ENCODE measurements at regions not wholly inside any gene's neighbourhood (a gene's known extent, or its start where the extent isn't known, plus 50 kb on each side); places are given as distances from the start of the nearest gene placed in this dataset.

- TF ChIP-seq CTCF (IDR thresholded peaks at IDR 0.05; ENCODE audit: borderline replicate concordance, extremely low read depth, insufficient read depth), result no peak
- Histone ChIP-seq H3K4me3 (ENCODE audit: low read length in 3 of 3) (no peak overlapping the region), H3K27ac (ENCODE audit: low read depth in 2 of 2, low read length in 2 of 2) (no peak overlapping the region), H3K9me3 (ENCODE audit: control insufficient read depth in 2 of 3, insufficient read depth in 1 of 3, low read length in 3 of 3) (no peaks in the 10 kb centered on the region), H3K9ac (ENCODE audit: low read length in 3 of 3) (no peak overlapping the region), H3K27me3 (ENCODE audit: control insufficient read depth, insufficient read depth, low read length) (no peaks in the 10 kb centered on the region), H3K4me1 (ENCODE audit: control insufficient read depth in 2 of 3, insufficient read depth in 2 of 3, low read depth in 1 of 3, low read length in 3 of 3) (peaks cover 0 to 10% (median 0%) of the 10 kb centered on the region in 3 donors), H3K36me3 (ENCODE audit: control insufficient read depth in 2 of 3, insufficient read depth in 3 of 3, low read length in 3 of 3) (no peaks in the 10 kb centered on the region)
- FAIRE-seq (no peak), DNase-seq (no peak)
- intact Hi-C loops (cut with DNase I), result no loop called here
Measured at GRCh38 chr11:35079611-35080010, 59.4 kb upstream of the CD44 start.

GRCh38 chr11:35082321-35083180, 56.4 kb upstream of the CD44 start:
- peak in 2 of 5 donors; percentile 49 to 82 for DNase-seq
- Histone ChIP-seq H3K27ac (ENCODE audit: low read depth in 2 of 2, low read length in 2 of 2) (peak overlapping the region in 1 of 2 donors; percentile 11), H3K36me3 (ENCODE audit: control insufficient read depth in 2 of 3, insufficient read depth in 3 of 3, low read length in 3 of 3) (no peaks in the 10 kb centered on the region), H3K9me3 (ENCODE audit: control insufficient read depth in 2 of 3, insufficient read depth in 1 of 3, low read length in 3 of 3) (no peaks in the 10 kb centered on the region), H3K4me3 (ENCODE audit: low read length in 3 of 3) (no peak overlapping the region), H3K27me3 (ENCODE audit: control insufficient read depth, insufficient read depth, low read length) (no peaks in the 10 kb centered on the region), H3K9ac (ENCODE audit: low read length in 3 of 3) (no peak overlapping the region), H3K4me1 (ENCODE audit: control insufficient read depth in 2 of 3, insufficient read depth in 2 of 3, low read depth in 1 of 3, low read length in 3 of 3) (peaks cover 0 to 10% (median 0%) of the 10 kb centered on the region in 3 donors)
- FAIRE-seq, result no peak
- TF ChIP-seq CTCF (IDR thresholded peaks at IDR 0.05; ENCODE audit: borderline replicate concordance, extremely low read depth, insufficient read depth), result no peak
- intact Hi-C loops (cut with DNase I), result no loop called here

- DNase-seq (no peak), FAIRE-seq (no peak)
- Histone ChIP-seq H3K4me3 (ENCODE audit: low read length in 3 of 3) (no peak overlapping the region), H3K9me3 (ENCODE audit: control insufficient read depth in 2 of 3, insufficient read depth in 1 of 3, low read length in 3 of 3) (no peaks in the 10 kb centered on the region), H3K36me3 (ENCODE audit: control insufficient read depth in 2 of 3, insufficient read depth in 3 of 3, low read length in 3 of 3) (no peaks in the 10 kb centered on the region), H3K27me3 (ENCODE audit: control insufficient read depth, insufficient read depth, low read length) (no peaks in the 10 kb centered on the region), H3K27ac (ENCODE audit: low read depth in 2 of 2, low read length in 2 of 2) (no peak overlapping the region), H3K4me1 (ENCODE audit: control insufficient read depth in 2 of 3, insufficient read depth in 2 of 3, low read depth in 1 of 3, low read length in 3 of 3) (peaks cover 0 to 10% (median 0%) of the 10 kb centered on the region in 3 donors), H3K9ac (ENCODE audit: low read length in 3 of 3) (no peak overlapping the region)
- intact Hi-C loops (cut with DNase I), result no loop called here
- no peak for TF ChIP-seq CTCF (IDR thresholded peaks at IDR 0.05; ENCODE audit: borderline replicate concordance, extremely low read depth, insufficient read depth)
Measured at GRCh38 chr11:35083181-35083430, 55.9 kb upstream of the CD44 start.
